ENCODE measurements at regions not wholly inside any gene's neighbourhood (a gene's known extent, or its start where the extent isn't known, plus 50 kb on each side); places are given as distances from the start of the nearest gene placed in this dataset.

- no peak for TF ChIP-seq SIN3A (conservative IDR thresholded peaks at IDR 0.05 in 1 of 2, IDR thresholded peaks at IDR 0.05 in 1 of 2; ENCODE audit: low read depth in 1 of 2, low read length in 2 of 2)
- TF ChIP-seq SP4 (IDR thresholded peaks at IDR 0.05; ENCODE audit: low read length): no peak
- no peak for TF ChIP-seq CREB1 (IDR thresholded peaks at IDR 0.05)
- TF ChIP-seq CHD1 (IDR thresholded peaks at IDR 0.05; ENCODE audit: low read depth, low read length): no peak
- no peak for TF ChIP-seq KDM1A (IDR thresholded peaks at IDR 0.05; ENCODE audit: borderline replicate concordance, low read length)
- no peak for TF ChIP-seq KDM5A (IDR thresholded peaks at IDR 0.05; ENCODE audit: low read length)
These were observed 692.0 kb downstream of the DHX35 start (continued) for GRCh38 chr20:39654171-39654570.
